DMS114 treated with DMSO at 0.1 percent for 48 hours (cell line): ENCODE measurements at regions not wholly inside any gene's neighbourhood (a gene's known extent, or its start where the extent isn't known, plus 50 kb on each side); places are given as distances from the start of the nearest gene placed in this dataset.

Experiments
- DNase-seq: peaks from one replicate; lab custom pipeline; 2025; ENCODE audit not compliant: unreplicated experiment; lab: John Stamatoyannopoulos, UW

- DNase-seq = no peak
Measured at GRCh38 chr7:31175672-31176071, 123.6 kb downstream of the ADCYAP1R1 start.

- DNase-seq = no peak
Measured at GRCh38 chr7:31171984-31172383, 119.9 kb downstream of the ADCYAP1R1 start.

- no peak for DNase-seq
Measured at GRCh38 chr7:31171216-31171785, 119.2 kb downstream of the ADCYAP1R1 start.
